ENCODE measurements at regions not wholly inside any gene's neighbourhood (a gene's known extent, or its start where the extent isn't known, plus 50 kb on each side); places are given as distances from the start of the nearest gene placed in this dataset.

- TF ChIP-seq EZH2phosphoT487 (conservative IDR thresholded peaks at IDR 0.05; ENCODE audit: low read length), result no peak
- no peaks in the 10 kb centered on the region for H4K20me1 ChIP-seq (ENCODE audit: low read depth, low read length)
- H3K27me3 ChIP-seq (ENCODE audit: low read length), result no peaks in the 10 kb centered on the region
- H3K4me3 ChIP-seq (ENCODE audit: insufficient read depth, low read length, poor library complexity, severe bottlenecking), result no peak overlapping the region
- no peaks in the 10 kb centered on the region for H3K36me3 ChIP-seq (ENCODE audit: low read length)
- H2AFZ ChIP-seq (ENCODE audit: low read depth, low read length, severe bottlenecking), result no peak overlapping the region
- no peaks in the 10 kb centered on the region for H3K9me3 ChIP-seq (ENCODE audit: insufficient read depth, low read length)
- no peak overlapping the region for H3K4me2 ChIP-seq (ENCODE audit: low read depth, low read length, poor library complexity, severe bottlenecking)
- H3K9ac ChIP-seq (ENCODE audit: low read length), result no peak overlapping the region
- no peaks in the 10 kb centered on the region for H3K79me2 ChIP-seq (ENCODE audit: insufficient read depth, low read length)
- H3F3A ChIP-seq (ENCODE audit: insufficient read depth), result no peaks in the 10 kb centered on the region
- no peak overlapping the region for H3K27ac ChIP-seq (ENCODE audit: low read depth, low read length)
- no peaks in the 10 kb centered on the region for H3K9me2 ChIP-seq (replicated peaks; ENCODE audit: insufficient read depth, low read length)
Measured at GRCh38 chr5:121152411-121152810, 688.3 kb downstream of the PRR16 start.

- no peaks in the 10 kb centered on the region for H3K36me3 ChIP-seq (ENCODE audit: low read length)
- no peaks in the 10 kb centered on the region for H3F3A ChIP-seq (ENCODE audit: insufficient read depth)
- H3K79me2 ChIP-seq (ENCODE audit: insufficient read depth, low read length), result no peaks in the 10 kb centered on the region
- no peak overlapping the region for H3K9ac ChIP-seq (ENCODE audit: low read length)
- H4K20me1 ChIP-seq (ENCODE audit: low read depth, low read length), result no peaks in the 10 kb centered on the region
- H3K9me3 ChIP-seq (ENCODE audit: insufficient read depth, low read length), result no peaks in the 10 kb centered on the region
- no peaks in the 10 kb centered on the region for H3K9me2 ChIP-seq (replicated peaks; ENCODE audit: insufficient read depth, low read length)
- H3K4me3 ChIP-seq (ENCODE audit: insufficient read depth, low read length, poor library complexity, severe bottlenecking), result no peak overlapping the region
- TF ChIP-seq EZH2phosphoT487 (conservative IDR thresholded peaks at IDR 0.05; ENCODE audit: low read length) (no peak), CTCF (IDR thresholded peaks at IDR 0.05; ENCODE audit: insufficient read depth, low read length, poor library complexity, severe bottlenecking) (no peak)
- no peak overlapping the region for H2AFZ ChIP-seq (ENCODE audit: low read depth, low read length, severe bottlenecking)
- H3K27me3 ChIP-seq (ENCODE audit: low read length), result no peaks in the 10 kb centered on the region
- H3K4me2 ChIP-seq (ENCODE audit: low read depth, low read length, poor library complexity, severe bottlenecking), result no peak overlapping the region
- H3K27ac ChIP-seq (ENCODE audit: low read depth, low read length), result no peak overlapping the region
Measured at GRCh38 chr5:121156565-121156964, 692.5 kb downstream of the PRR16 start.

GRCh38 chr5:121158451-121158850, 693.2 kb upstream of the FTMT start:
- H3K4me3 ChIP-seq (ENCODE audit: insufficient read depth, low read length, poor library complexity, severe bottlenecking), result no peak overlapping the region
- no peaks in the 10 kb centered on the region for H3K27me3 ChIP-seq (ENCODE audit: low read length)
- H3K27ac ChIP-seq (ENCODE audit: low read depth, low read length), result no peak overlapping the region
- TF ChIP-seq EZH2phosphoT487 (conservative IDR thresholded peaks at IDR 0.05; ENCODE audit: low read length), result no peak
- no peak for TF ChIP-seq CTCF (IDR thresholded peaks at IDR 0.05; ENCODE audit: insufficient read depth, low read length, poor library complexity, severe bottlenecking)
- H3K79me2 ChIP-seq (ENCODE audit: insufficient read depth, low read length), result no peaks in the 10 kb centered on the region
- no peaks in the 10 kb centered on the region for H3K9me3 ChIP-seq (ENCODE audit: insufficient read depth, low read length)
- no peak overlapping the region for H3K4me2 ChIP-seq (ENCODE audit: low read depth, low read length, poor library complexity, severe bottlenecking)
- H3K36me3 ChIP-seq (ENCODE audit: low read length), result no peaks in the 10 kb centered on the region
- H2AFZ ChIP-seq (ENCODE audit: low read depth, low read length, severe bottlenecking), result no peak overlapping the region
- no peaks in the 10 kb centered on the region for H4K20me1 ChIP-seq (ENCODE audit: low read depth, low read length)
- H3K9me2 ChIP-seq (replicated peaks; ENCODE audit: insufficient read depth, low read length), result no peaks in the 10 kb centered on the region
- no peaks in the 10 kb centered on the region for H3F3A ChIP-seq (ENCODE audit: insufficient read depth)
- no peak overlapping the region for H3K9ac ChIP-seq (ENCODE audit: low read length)

- no peaks in the 10 kb centered on the region for H3K27me3 ChIP-seq (ENCODE audit: low read length)
- no peaks in the 10 kb centered on the region for H3K36me3 ChIP-seq (ENCODE audit: low read length)
- H3K9me3 ChIP-seq (ENCODE audit: insufficient read depth, low read length), result no peaks in the 10 kb centered on the region
- TF ChIP-seq CTCF (IDR thresholded peaks at IDR 0.05; ENCODE audit: insufficient read depth, low read length, poor library complexity, severe bottlenecking) (no peak), EZH2phosphoT487 (conservative IDR thresholded peaks at IDR 0.05; ENCODE audit: low read length) (no peak)
- no peak overlapping the region for H3K4me2 ChIP-seq (ENCODE audit: low read depth, low read length, poor library complexity, severe bottlenecking)
- no peak overlapping the region for H3K27ac ChIP-seq (ENCODE audit: low read depth, low read length)
- no peak overlapping the region for H2AFZ ChIP-seq (ENCODE audit: low read depth, low read length, severe bottlenecking)
- no peak overlapping the region for H3K4me3 ChIP-seq (ENCODE audit: insufficient read depth, low read length, poor library complexity, severe bottlenecking)
- no peaks in the 10 kb centered on the region for H3F3A ChIP-seq (ENCODE audit: insufficient read depth)
- no peaks in the 10 kb centered on the region for H3K9me2 ChIP-seq (replicated peaks; ENCODE audit: insufficient read depth, low read length)
- no peak overlapping the region for H3K9ac ChIP-seq (ENCODE audit: low read length)
- H3K79me2 ChIP-seq (ENCODE audit: insufficient read depth, low read length), result no peaks in the 10 kb centered on the region
- H4K20me1 ChIP-seq (ENCODE audit: low read depth, low read length), result no peaks in the 10 kb centered on the region
Measured at GRCh38 chr5:121160591-121160990, 691.1 kb upstream of the FTMT start.

Data from SU-DHL-6 (cell line).